Osteocyte (in vitro differentiated cells): ENCODE measurements at regions not wholly inside any gene's neighbourhood (a gene's known extent, or its start where the extent isn't known, plus 50 kb on each side); places are given as distances from the start of the nearest gene placed in this dataset.
"Not testable (repeated sequence)": the region's sequence is repeated elsewhere in the genome, so short reads cannot be mapped to it uniquely, and the experiment has no call there.

ENCODE experiments used
- DNase-seq: peaks from one replicate; pipeline ENCODE4 v3.0.0; 2021; ENCODE audit warnings: mixed read lengths; ENCODE audit not compliant: unreplicated experiment; ENCODE audit errors: extremely low spot score
- H3K27ac Mint-ChIP-seq: one replicate; pipeline ENCODE4 v1.8.0; 2021; ENCODE audit warnings: mild to moderate bottlenecking, mixed read lengths; ENCODE audit not compliant: unreplicated experiment
- H3K27me3 Mint-ChIP-seq: one replicate; pipeline ENCODE4 v1.8.0; 2021; ENCODE audit warnings: mixed read lengths; ENCODE audit not compliant: unreplicated experiment
- H3K36me3 Mint-ChIP-seq: one replicate; pipeline ENCODE4 v1.8.0; 2021; ENCODE audit warnings: mixed read lengths; ENCODE audit not compliant: unreplicated experiment
- H3K4me1 Mint-ChIP-seq: one replicate; pipeline ENCODE4 v1.8.0; 2021; ENCODE audit warnings: mixed read lengths; ENCODE audit not compliant: unreplicated experiment
- H3K4me3 Mint-ChIP-seq: one replicate; pipeline ENCODE4 v1.8.0; 2021; ENCODE audit warnings: mild to moderate bottlenecking, moderate library complexity, mixed read lengths; ENCODE audit not compliant: unreplicated experiment
- H3K9me3 Mint-ChIP-seq: one replicate; pipeline ENCODE4 v1.8.0; 2021; ENCODE audit warnings: mixed read lengths; ENCODE audit not compliant: unreplicated experiment
- CTCF ChIP-seq: fragments of 200-600 bp; sonication (generic); IDR thresholded peaks from 2 replicates; pipeline ENCODE4 v1.5.0; 2021; ENCODE audit warnings: antibody characterized with exemption, mild to moderate bottlenecking, moderate library complexity

- no peaks in the 10 kb centered on the region for H3K36me3 Mint-ChIP-seq
- H3K27ac Mint-ChIP-seq = no peak overlapping the region
- no peaks in the 10 kb centered on the region for H3K4me1 Mint-ChIP-seq
- DNase-seq = no peak
- H3K4me3 Mint-ChIP-seq = no peak overlapping the region
- no peak for TF ChIP-seq CTCF
- H3K9me3 Mint-ChIP-seq = peaks cover 9% of the 10 kb centered on the region
- no peaks in the 10 kb centered on the region for H3K27me3 Mint-ChIP-seq
Measured at GRCh38 chr4:75213480-75213879, 280.6 kb downstream of the PARM1 start.

- DNase-seq = no peak
- no peaks in the 10 kb centered on the region for H3K4me1 Mint-ChIP-seq
- H3K27me3 Mint-ChIP-seq = no peaks in the 10 kb centered on the region
- H3K9me3 Mint-ChIP-seq = peaks cover 3% of the 10 kb centered on the region
- no peak for TF ChIP-seq CTCF
- H3K4me3 Mint-ChIP-seq = no peak overlapping the region
- no peaks in the 10 kb centered on the region for H3K36me3 Mint-ChIP-seq
- no peak overlapping the region for H3K27ac Mint-ChIP-seq
Measured at GRCh38 chr4:75211422-75211821, 278.5 kb downstream of the PARM1 start.

- H3K27me3 Mint-ChIP-seq = peaks cover under 1% of the 10 kb centered on the region
- no peak for DNase-seq
- no peak overlapping the region for H3K27ac Mint-ChIP-seq
- no peak overlapping the region for H3K4me3 Mint-ChIP-seq
- no peaks in the 10 kb centered on the region for H3K9me3 Mint-ChIP-seq
- no peak for TF ChIP-seq CTCF
- no peaks in the 10 kb centered on the region for H3K36me3 Mint-ChIP-seq
- no peaks in the 10 kb centered on the region for H3K4me1 Mint-ChIP-seq
Measured at GRCh38 chr4:75207902-75208301, 275.0 kb downstream of the PARM1 start.

GRCh38 chr4:75195111-75195510 lies 262.2 kb downstream of the PARM1 start:
- Mint-ChIP-seq H3K4me3 (no peak overlapping the region), H3K9me3 (peaks cover 8% of the 10 kb centered on the region), H3K4me1 (no peaks in the 10 kb centered on the region), H3K27me3 (no peaks in the 10 kb centered on the region), H3K36me3 (no peaks in the 10 kb centered on the region), H3K27ac (no peak overlapping the region)
- no peak for TF ChIP-seq CTCF
- no peak for DNase-seq

GRCh38 chr4:75194180-75194579 lies 261.3 kb downstream of the PARM1 start:
- TF ChIP-seq CTCF = no peak
- no peak overlapping the region for H3K27ac Mint-ChIP-seq
- H3K27me3 Mint-ChIP-seq = no peaks in the 10 kb centered on the region
- no peak for DNase-seq
- H3K9me3 Mint-ChIP-seq = peaks cover 8% of the 10 kb centered on the region
- no peaks in the 10 kb centered on the region for H3K36me3 Mint-ChIP-seq
- H3K4me3 Mint-ChIP-seq = no peak overlapping the region
- no peaks in the 10 kb centered on the region for H3K4me1 Mint-ChIP-seq

GRCh38 chr4:75192182-75192581 lies 259.3 kb downstream of the PARM1 start:
- not testable (repeated sequence) for H3K4me1 Mint-ChIP-seq, H3K9me3 Mint-ChIP-seq, H3K36me3 Mint-ChIP-seq, H3K4me3 Mint-ChIP-seq, H3K27ac Mint-ChIP-seq, H3K27me3 Mint-ChIP-seq, DNase-seq
